MM.1S (cell line): ENCODE measurements at regions not wholly inside any gene's neighbourhood (a gene's known extent, or its start where the extent isn't known, plus 50 kb on each side); places are given as distances from the start of the nearest gene placed in this dataset.

Source experiments
- CTCF ChIP-seq: fragments of 300-600 bp; sonication (generic); IDR thresholded peaks from 2 replicates; pipeline ENCODE4 v1.5.1; 2016; ENCODE audit warnings: antibody characterized with exemption, low read length, mixed read lengths
- EZH2phosphoT487 ChIP-seq: fragments of 300-600 bp; sonication (generic); IDR thresholded peaks from 2 replicates; pipeline ENCODE4 v1.6.1; 2018; ENCODE audit warnings: antibody characterized with exemption, low read length

GRCh38 chr12:9264546-9264945 is 56.4 kb upstream of the PZP start:
- TF ChIP-seq CTCF: no peak
- no peak for TF ChIP-seq EZH2phosphoT487
